GM21528 (cell line): ENCODE measurements at regions not wholly inside any gene's neighbourhood (a gene's known extent, or its start where the extent isn't known, plus 50 kb on each side); places are given as distances from the start of the nearest gene placed in this dataset.
"Not testable (repeated sequence)": the region's sequence is repeated elsewhere in the genome, so short reads cannot be mapped to it uniquely, and the experiment has no call there.

Experiments used
- ATAC-seq: cut with Tn5 transposase; IDR thresholded peaks from one replicate; pipeline ENCODE4 v1.9.1; 2021; ENCODE audit warnings: mild to moderate bottlenecking, moderate library complexity; ENCODE audit not compliant: unreplicated experiment, low FRiP score

- ATAC-seq: no peak
These were observed 206.1 kb downstream of the YTHDC2 start for GRCh38 chr5:113719549-113719948.

DNA sequence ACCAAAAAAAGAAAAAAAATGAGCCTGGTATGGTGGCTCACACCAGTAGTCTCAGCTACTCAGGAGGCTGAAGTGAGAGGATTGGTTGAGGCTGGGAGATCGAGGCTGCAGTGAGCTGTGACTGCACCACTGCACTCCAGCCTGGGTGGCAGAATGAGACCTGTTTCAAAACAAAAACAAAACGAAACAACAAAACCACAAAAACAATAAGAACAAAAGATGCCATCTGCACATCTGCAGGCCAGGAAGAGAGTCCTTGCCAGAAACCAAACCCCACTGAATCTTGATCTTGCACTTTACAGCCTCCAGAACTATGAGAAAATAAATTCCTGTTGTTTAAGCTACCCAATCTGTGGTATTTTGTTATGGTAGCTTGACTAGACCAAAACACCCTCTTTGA lies 207.7 kb downstream of the YTHDC2 start:
- ATAC-seq: no peak

DNA sequence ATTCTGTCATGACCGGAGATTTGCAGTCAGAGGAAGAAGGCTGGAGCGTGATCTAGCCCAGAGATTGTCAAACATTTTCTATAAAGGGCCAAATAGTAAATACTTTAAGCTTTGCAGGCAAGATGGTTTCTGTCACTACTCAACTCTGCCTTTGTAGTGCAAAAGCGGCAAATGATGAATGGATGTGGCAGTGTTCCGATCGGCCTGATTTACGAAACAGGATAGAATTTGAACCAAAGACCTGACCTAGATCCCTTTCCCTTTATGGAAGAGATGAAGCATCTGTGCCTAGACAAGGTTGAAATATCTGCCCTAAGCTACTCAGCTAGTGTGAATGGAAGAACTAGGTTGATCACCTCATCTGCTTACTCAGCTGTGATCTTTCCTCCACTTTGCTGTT lies 209.5 kb downstream of the YTHDC2 start:
- no peak for ATAC-seq

DNA sequence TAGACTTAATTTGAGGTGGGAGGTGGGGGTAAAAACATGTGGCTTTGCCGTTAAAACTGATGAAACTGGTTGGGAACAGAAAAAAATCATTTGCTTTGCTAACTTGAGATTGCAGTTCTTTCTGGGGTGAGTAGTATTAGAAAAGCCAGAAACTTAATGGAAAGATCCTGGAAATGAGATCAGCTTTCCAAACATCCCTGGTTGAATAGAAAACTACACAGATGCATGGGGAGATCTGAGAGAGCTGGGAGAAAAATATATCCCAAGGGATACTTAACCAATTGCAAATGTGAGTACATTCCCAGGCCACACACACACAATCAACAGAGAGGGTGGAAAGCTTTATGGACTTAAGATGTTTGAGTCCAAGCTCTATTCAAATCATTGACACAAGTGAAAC lies 222.3 kb downstream of the YTHDC2 start:
- no peak for ATAC-seq

- no peak for ATAC-seq
These were observed 228.7 kb downstream of the YTHDC2 start for GRCh38 chr5:113742176-113742575.

DNA sequence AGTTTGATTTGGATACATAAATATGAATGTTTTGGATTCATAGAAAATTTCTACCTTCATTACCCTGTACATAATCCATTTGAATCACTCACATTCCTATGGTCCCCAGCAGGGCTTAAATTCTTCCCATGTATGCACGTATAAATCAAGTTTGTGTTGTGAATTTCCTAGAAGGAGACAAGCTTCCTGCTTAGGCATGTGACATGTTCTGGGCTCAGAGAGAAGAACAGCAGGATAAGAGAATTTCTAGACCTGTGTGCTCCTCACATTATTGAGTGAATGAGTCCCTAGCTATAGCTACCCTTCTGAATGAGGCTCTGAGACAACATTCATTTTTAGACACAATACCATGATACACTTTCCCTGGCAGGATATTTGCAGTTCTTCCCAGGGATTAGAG lies 229.1 kb downstream of the YTHDC2 start:
- no peak for ATAC-seq

DNA sequence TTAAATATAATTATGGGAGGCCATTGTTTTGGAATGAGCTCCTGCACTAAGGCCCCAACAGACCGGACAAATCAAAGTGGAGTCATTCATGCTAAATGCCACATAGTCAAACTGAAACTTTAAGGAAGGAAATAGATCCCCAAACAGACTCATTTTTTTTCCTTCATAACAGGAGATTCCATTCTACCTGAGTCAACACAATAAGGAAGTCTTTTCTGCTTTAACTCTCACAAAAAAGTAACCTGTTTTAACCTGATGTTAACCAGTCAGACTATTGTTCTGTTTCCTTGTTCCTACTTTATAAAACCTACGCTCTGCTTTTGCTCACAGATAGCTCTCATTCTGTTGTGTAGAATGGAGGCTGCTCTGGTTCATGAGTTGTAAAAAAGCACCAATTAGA lies 234.9 kb downstream of the YTHDC2 start:
- no peak for ATAC-seq

GRCh38 chr5:113749334-113749733 lies 235.8 kb downstream of the YTHDC2 start:
- no peak for ATAC-seq

DNA sequence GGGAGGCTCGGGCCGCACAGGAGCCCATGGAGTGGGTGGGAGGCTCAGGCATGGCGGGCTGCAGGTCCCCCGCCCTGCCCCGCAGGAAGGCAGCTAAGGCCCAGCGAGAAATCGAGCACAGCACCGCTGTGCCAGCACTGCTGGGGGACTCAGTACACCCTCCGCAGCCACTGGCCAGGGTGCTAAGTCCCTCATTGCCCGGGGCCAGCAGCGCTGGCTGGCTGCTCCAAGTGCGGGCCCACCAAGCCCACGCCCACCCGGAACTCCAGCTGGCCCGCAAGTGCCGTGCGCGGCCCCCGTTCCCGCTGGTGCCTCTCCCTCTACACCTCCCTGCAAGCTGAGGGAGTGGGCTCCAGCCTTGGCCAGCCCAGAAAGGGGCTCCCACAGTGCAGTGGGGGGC lies 239.7 kb downstream of the YTHDC2 start:
- ATAC-seq: not testable (repeated sequence)

- ATAC-seq: no peak
These were observed 242.0 kb downstream of the YTHDC2 start for GRCh38 chr5:113755516-113755915.

DNA sequence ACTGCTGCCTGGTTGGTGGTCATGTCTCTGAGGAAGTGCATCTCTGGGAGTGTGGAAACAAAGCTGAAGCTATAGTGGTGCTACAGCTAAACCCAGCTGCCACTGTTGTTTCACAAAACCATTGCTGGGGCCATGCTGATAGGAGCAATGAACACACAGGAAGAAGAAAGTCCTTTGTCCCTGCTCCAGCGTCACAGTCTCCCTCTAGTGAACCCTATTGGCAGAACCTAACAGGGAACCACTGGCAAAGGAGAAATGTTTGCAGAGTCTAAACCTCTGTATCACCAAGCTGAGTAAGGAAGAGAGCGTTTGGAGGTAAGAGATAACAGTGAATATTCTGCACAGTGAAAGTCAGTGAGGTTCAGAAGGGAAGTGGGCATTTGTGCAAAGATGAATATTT lies 244.0 kb downstream of the YTHDC2 start:
- no peak for ATAC-seq

- no peak for ATAC-seq
These were observed 246.0 kb downstream of the YTHDC2 start for GRCh38 chr5:113759505-113759904.

- no peak for ATAC-seq
These were observed 247.0 kb downstream of the YTHDC2 start for GRCh38 chr5:113760486-113760885.

- ATAC-seq: no peak
These were observed 248.1 kb downstream of the YTHDC2 start for GRCh38 chr5:113761594-113761993.

DNA sequence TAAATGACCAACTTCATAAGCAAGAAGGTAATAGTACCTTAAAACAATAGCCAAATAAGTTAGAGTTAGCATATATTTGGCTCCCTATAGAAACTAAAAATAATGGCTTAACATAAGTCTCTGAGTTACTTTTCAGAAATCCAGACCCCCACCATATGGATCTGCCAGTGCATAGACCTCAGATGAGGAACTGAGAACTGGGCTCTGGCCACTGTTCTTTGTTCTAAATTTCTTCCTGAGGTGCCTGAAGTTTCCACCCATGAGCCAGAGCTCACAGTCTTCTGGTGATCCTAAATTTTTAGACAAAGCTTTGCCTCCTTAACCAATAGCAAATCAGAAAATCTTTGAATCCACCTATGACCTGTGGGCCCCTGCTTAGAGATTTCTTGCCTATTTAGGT lies 250.9 kb downstream of the YTHDC2 start:
- ATAC-seq: no peak

- not testable (repeated sequence) for ATAC-seq
These were observed 253.3 kb downstream of the YTHDC2 start for GRCh38 chr5:113766827-113767226.

GRCh38 chr5:113770648-113771047 lies 257.2 kb downstream of the YTHDC2 start:
- no peak for ATAC-seq

- no peak for ATAC-seq
These were observed 258.0 kb downstream of the YTHDC2 start for GRCh38 chr5:113771483-113771882.

DNA sequence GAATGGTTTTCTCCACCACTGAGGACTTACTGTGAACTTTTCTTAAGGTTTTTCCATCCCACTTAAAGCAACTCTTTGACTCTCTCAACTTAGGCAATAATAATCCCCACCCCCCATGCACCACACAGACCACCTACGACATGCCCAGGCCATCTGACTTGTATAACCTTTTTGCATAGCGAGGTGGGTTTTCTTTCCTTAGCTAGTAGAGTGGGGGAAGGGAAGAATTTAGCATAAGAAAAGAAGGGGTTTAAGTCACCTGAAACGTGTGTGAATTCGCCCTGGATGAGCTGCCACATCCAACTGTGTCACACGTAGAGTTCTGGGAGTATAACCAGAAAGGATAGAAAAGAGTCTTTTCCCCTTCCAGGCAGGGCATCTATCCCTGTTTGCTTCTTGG lies 262.7 kb downstream of the YTHDC2 start:
- no peak for ATAC-seq

DNA sequence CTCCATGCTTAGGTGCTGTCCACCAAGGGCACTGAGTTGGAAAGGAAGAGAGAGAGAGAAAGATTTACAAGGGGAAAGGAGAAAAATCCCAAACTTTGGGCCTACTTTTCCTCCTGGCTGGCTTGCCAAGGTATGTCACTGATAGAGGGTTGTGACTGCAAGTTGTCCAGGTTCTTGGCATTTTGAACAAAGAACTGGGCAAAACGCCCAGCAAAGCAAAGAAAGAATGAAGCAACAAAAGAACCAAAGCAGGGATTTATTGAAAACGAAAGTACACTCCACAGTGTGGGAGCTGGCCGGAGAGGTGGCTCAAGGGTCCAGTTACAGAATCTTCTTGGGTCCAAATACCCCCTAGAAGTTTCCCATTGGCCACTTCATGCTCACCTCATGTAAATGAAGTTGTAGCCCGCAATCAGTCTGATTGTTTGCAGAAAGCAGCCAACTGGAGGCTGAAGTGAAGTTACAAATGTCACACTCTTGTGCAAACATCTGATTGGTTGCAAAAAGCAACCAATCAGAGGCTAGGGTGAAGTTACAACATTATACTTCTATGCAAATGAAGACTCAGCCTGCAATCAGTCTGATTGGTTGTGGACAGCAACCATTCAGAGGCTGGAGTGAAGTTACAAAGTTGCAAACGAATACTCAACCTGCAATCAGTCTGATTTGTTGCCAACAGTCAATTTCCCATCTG lies 263.5 kb downstream of the YTHDC2 start:
- ATAC-seq: no peak

- ATAC-seq: no peak
These were observed 264.7 kb downstream of the YTHDC2 start for GRCh38 chr5:113778147-113778546.

- no peak for ATAC-seq
These were observed 274.7 kb downstream of the YTHDC2 start for GRCh38 chr5:113788141-113788655.

DNA sequence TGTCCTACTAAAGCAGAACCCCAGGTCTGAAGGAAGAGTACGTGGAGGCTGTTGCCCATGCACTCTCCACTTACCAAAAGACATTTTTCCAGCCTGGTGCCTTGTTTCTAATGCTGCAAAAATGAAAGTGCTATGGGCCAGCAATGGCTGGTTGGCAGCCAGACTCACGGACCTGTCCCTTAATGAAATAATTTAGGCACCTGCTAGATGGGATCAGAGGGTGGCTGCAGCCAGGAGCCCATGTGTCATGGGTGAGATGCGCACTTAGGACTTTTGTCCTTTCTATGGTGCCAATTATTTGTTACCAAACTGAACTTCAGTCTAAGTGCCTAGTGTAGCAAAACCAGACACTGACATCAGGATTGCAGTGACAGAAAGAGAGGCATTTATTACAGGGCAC lies 276.3 kb downstream of the YTHDC2 start:
- no peak for ATAC-seq
